ENCODE measurements at regions not wholly inside any gene's neighbourhood (a gene's known extent, or its start where the extent isn't known, plus 50 kb on each side); places are given as distances from the start of the nearest gene placed in this dataset.
"Not testable (repeated sequence)": the region's sequence is repeated elsewhere in the genome, so short reads cannot be mapped to it uniquely, and the experiment has no call there.

DNA sequence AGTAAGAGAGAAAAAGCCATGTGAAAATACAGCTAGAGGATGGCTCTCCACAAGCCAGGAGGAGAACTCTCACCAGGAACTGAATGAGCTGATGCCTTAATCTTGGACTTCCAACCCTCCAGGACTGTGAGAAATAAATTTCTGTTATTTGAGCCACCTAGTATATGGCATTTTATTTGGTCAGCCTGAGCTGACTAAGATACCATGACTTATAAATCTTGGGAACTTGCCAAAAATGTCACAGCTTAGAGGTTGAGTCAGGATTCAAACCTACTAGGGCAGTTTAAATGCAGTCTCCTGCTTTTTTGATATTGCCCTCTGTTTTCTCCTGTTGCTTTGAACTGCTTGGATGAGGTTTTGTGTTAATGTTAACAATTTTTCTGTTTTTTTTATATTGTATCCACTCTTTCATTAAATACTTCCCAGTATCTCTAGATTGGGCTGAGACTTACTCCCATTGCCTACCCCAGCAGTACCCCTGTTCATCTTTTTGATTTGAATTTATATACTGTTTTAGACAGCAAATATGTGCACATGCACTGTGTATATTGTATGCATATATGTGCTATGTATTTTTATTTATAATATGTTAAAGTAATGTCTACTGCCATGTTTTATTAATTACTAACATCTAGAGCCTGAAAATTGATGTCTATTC lies 1223.2 kb downstream of the OTOL1 start:
- no peak for DNase-seq (ENCODE audit: low read depth in 2 of 2)

DNA sequence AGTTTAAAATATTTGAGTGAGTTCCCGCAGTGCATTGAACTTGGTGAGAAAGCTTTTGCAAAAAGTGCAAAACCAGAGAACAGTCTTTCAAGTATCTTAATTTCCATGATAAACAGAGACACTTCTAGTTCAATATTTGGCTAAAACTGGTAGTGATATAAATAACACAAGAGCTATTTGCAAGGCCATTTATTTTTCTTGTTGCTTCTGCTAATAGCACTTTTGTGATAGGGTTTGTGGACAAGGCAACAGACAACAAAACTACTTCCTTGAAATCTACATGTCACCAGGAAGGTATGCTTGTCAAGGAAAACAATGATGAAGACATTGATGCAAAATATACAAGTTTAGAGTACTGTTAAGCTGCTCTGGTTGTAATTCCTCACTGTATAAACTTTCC lies 1225.1 kb downstream of the OTOL1 start:
- no peak for DNase-seq (ENCODE audit: low read depth in 2 of 2)

DNA sequence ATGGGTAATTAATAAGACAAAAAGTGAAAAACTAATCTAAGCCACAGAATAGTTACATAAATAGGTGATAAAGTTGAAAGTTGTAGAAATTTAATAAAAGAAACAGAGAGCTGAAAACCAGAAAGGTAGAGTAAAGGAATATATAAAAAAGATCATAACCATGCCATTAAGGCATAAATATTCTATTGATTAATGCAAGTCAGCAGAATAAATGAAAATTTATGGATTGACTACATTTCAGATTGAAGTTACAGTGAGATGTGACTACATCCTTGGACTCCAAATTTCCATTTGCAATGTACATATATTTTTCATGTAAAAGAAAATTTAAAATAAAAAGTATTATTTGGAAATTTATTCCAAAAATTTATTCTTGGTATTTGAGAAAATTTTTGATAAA lies 1225.7 kb downstream of the OTOL1 start:
- no peak for DNase-seq (ENCODE audit: low read depth in 2 of 2)

DNA sequence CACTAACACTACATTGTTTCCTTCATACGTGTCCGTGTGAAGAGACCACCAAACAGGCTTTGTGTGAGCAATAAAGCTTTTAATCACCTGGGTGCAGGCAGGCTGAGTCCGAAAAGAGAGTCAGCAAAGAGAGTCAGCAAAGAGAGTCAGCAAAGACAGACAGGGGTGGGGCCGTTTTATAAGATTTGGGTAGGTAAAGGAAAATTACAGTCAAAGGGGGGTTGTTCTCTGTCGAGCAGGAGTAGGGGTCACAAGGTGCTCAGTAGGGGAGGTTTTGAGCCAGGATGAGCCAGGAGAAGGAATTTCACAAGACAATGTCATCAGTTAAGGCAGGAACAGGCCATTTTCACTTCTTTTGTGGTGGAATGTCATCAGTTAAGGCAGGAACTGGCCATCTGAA lies 1226.2 kb downstream of the OTOL1 start:
- DNase-seq (ENCODE audit: low read depth in 2 of 2) = not testable (repeated sequence)

DNA sequence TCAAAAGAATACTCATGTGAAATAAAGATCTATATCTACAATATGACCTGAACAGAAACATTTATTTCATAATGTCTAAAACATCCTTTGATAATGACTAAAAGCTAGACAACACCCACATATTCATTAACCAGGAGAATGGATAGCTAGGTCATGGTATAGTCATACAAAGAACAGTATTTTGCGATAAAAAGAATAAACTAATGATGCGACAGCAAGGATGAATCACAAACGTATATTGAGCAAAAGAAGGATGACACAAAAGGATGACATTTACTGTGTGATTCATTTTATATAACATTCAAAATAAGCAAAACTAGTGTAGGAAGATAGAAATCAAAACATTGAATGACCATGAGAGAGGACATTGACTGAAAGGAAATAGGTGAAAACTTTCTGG lies 1233.1 kb downstream of the OTOL1 start:
- no peak for DNase-seq (ENCODE audit: low read depth in 2 of 2)

DNA sequence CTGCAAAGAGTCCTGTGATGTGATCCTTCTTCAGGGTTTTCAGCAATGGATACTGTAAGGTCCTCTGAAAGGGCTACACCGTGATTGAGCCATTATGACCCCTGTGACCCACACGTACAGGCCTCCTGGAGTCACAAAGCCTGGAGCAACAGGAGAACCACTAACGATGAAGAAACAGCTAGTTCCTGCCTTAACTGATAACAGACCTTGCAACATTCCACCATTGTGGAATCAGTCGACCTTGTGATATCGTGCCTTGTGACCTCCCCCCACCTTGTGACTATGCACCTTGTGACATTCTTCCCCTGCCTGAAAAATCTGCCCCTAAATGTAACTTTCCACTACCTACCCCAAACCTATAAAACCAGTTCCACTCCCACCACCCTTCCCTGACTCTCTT lies 1235.4 kb downstream of the OTOL1 start:
- not testable (repeated sequence) for DNase-seq (ENCODE audit: low read depth in 2 of 2)

DNA sequence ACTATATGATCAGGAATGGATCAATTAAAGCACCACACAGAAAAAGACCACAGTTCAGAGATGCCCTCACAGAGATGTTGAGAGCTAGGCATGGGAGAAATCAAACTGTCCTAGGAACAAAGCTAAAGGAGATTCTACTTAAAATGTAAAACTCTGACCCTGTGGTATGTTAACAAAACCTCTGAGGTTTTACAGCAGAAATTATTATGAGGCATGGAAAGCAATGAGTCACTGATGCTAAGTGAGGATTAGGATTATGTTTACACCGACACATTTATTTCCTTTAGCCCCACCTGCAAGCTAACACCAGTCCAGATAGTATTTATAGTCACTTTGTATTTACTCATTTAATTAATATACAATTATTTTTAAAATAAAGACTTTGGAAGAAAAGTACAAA lies 1242.2 kb downstream of the OTOL1 start:
- DNase-seq (ENCODE audit: low read depth in 2 of 2) = no peak

DNA sequence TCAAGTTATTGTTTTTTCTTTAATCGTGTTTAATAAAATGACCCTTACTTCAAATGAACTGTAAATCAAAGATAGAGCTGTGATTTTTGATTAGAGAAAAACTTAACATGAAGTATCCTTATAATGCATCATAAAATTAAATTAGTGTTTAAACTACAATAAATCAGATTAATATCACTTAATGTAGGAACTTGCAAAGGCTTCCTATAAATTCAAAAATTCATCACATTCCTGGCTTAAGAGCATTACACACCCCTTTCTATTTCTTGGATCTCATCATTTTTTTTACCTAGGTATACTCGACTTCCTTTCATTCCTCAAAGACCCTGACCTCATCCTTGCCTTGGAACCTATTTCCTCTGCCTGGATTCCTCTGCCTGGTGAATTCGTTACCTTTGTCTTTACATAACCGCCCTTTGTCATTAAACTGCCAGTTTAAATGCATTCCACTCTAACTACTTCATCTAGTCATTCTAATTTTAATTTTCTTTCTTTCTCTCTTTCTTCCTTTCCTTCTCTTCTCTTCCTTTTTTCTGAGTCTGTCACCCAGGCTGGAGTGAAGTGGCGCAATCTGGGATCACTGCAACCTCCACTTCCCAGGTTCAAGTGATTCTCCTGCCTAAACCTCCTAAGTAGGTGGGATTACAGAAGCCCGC lies 1244.5 kb downstream of the OTOL1 start:
- no peak for DNase-seq (ENCODE audit: low read depth in 2 of 2)

DNA sequence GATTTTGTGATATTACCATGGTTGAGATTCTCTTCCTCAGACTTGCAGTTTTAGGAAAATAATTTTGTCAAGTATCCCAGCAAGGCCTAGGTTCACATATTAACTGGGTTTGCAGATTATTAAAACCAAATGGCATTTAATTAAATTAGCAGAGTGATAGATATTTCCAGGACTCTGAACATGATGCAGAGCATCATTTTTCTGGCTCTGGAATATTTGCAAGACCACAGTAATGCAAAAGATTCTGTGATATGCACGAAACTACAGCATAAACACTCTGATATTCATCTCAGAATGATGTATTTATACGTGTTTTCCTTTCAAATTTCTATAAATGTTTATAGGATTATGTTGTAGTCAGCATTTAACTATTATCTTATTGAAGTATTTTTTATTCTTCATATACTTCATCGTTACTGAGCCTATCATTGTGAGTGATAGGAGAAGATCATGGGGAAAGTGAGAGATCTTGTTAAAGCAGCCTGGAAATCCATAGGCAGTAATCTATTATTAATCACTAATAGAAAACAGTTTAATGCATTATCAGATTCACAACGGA lies 1245.6 kb downstream of the OTOL1 start:
- no peak for DNase-seq (ENCODE audit: low read depth in 2 of 2)

DNA sequence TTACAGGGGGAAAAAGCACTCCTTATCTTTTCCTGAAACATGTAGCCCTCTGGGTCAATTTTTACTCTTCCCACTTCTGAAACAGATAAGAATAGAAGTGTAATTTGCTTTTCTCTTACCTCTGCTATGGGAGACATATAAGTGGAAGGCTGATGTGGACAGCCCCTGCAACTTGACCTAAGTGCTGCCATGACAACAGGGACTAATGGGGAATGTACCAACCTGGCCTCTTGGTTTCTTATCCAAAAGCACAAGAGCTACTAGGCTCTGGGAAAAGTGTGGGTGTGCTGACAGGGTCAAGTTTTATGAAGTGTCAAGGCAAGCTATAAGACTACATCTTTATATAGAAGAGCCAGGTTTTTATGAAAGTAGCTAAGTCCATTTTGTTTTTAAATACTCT lies 1246.5 kb downstream of the OTOL1 start:
- no peak for DNase-seq (ENCODE audit: low read depth in 2 of 2)

DNA sequence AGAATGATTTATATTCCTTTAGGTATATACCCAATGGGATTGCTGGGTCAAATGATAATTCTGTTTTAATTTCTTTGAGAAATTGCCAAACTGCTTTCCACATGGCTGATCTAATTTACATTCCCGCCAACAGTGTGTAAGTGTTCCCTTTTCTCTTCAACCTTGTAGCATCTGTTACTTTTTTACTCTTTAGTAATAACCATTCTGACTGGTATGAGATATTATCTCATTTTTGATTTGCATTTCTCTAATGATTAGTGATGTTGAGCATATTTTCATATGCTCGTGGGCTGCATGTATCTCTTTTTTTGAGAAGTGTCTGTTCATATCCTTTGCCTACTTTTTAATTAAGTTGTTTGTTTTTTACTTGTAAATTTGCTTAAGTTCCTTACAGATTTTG lies 1264.2 kb downstream of the OTOL1 start:
- no peak for DNase-seq (ENCODE audit: low read depth in 2 of 2)

DNA sequence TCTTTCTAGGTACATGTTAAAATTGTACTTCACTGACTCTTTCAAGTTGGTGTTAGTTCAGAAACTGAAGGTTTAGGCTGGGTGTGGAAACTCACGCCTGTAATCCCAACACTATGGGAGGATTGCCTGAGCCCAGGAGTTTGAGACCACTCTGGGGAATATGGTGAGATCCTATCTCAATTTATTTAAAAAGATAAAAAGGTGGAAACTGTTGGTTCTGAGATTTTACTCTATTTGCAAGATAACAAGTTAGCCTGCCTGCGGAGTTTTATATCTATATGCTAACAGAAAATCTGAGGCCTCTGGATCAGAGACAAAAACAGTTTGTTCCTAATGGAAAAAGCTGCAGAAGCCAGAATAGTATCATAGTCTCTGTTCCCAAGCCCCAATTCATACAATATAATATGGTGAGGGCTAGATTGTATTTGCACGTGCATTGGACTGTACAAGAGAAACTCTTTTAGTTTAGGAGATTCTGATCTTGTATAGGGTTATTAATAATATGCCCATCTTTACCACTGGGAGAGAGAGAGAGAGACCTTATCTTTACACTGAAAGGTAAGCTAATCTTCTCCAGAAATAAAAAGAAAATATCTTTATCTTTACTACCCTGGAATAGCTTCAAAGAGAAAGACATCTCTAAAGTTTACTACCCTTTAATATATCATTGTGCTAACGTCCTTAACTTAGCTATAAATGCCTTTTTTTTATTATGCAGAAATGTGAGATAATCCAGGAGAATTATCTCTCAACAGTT lies 1267.6 kb downstream of the OTOL1 start:
- DNase-seq (ENCODE audit: low read depth in 2 of 2) = no peak

DNA sequence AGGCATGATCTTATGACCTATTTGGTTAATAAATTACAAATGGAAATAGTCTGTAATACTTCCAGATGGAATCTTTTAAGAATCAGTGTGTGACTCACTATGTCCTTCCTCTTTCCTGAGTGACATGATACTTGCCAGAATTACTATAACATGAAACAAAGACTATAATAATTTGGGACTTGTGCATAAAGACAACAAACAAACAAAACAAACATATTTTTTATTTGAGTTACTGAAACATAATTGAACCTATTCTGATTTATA lies 1268.1 kb downstream of the OTOL1 start:
- no peak for DNase-seq (ENCODE audit: low read depth in 2 of 2)

DNA sequence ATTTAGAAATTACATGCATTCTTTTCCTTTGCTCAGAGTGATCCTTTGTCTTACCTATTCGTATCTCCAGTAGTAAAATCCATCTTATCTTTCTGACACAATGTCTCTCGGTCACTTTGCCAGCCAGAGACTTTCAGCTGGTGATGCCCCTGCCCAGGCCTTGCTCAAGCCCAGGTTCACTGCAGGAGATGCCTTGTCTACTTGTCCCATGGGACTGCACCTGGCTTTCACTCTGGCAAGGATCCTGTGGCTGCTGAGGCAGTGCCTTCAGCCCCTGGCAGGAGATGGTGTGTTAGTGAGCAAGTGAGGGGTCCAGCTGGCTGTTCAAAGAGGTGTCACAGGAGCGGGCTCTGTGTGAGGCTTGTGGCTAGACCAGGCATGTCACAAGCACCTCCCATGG lies 1268.9 kb downstream of the OTOL1 start:
- no peak for DNase-seq (ENCODE audit: low read depth in 2 of 2)

DNA sequence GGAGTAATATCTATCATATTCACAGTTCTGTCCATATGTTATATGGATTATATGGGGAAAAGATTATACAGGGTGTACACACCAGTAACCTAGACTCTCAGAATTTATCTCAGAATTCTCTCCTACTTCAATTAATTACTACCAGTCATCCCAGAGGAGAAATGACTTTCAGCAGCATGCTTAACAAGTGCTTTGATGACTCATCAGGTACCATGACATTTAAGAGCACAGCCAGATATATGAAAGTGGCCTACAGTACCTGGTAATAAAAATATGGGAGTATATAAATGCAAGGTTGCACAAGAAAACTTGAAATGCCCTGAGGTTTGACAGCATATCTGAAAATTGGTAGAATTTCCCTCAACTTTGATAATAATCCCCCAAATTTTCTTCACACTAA lies 1273.0 kb downstream of the OTOL1 start:
- DNase-seq (ENCODE audit: low read depth in 2 of 2) = no peak

DNA sequence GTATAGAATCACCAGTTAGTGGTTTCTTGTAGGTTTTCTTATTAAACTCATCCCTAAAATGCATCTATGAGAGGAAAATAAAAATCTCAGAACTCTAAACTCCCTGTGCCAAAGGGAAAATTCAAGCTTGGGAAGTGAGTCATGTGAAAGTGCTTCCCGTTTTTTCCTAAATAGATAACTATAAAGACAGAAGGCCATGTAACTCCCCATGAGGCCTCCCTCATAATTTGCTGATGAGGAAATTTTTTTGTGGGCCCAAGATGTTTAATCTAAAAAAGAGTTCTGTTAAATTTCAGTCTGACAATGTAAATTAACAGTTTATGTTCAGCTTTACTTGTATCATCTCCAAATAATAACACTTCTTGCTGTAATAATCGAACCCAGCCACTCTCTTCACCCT lies 1273.9 kb downstream of the OTOL1 start:
- no peak for DNase-seq (ENCODE audit: low read depth in 2 of 2)

DNA sequence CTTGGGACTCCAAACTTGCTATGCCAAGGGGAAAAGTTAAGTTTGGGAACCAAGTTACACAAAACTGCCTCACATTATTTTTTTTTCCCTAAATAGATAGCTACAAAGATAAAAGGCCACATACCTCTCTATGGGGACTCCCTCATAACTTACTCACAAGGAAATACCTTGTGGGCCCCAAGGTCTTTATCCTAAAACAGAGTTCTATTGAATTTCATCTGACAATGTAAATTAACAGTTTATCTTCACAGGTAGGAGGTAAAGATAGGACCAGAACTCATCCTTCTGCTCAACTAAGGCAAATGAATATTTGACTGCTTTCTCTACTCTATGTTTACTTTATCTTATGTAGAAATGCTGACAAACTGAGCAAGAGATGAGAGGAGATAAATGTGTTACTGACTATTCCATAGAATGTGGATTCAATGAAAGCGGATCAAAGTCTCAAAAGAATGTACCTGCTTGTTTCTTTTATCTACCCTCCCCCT lies 1278.0 kb downstream of the OTOL1 start:
- no peak for DNase-seq (ENCODE audit: low read depth in 2 of 2)

DNA sequence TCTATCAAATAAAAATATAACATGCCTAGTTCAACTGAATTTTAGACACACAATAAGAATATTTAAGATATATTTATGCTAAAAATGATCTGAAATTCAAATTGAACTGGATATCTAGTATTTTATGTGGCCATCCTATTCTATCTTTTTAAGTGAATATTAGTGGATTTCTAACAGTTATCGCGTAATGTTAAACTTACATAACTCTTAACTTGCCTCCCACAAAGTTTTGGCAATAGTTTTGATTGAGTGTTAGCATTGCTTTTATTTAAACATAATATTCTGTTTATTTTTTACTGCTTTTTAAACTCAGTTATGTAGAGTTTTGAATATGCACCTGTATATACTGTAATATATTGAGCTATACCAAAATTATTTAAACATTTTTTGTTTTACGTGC lies 1279.5 kb downstream of the OTOL1 start:
- no peak for DNase-seq (ENCODE audit: low read depth in 2 of 2)

DNA sequence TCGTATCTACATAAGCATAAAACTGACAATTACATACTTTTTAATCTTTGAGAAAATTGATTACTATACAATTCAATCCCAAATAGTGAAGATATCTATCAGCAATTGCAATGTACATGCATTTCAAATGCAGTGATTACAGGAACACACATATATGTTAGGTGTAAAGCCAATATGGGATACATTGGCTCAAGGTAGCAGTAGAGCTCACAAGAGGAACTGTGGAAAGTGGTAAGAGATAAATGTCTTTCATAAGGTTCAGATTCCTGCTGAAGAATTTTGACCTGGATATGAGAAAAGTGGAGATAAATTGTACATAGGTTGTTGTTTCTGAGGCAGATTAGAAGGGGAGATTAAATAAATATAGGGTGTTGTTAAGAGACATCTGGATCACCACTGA lies 1280.5 kb downstream of the OTOL1 start:
- no peak for DNase-seq (ENCODE audit: low read depth in 2 of 2)

DNA sequence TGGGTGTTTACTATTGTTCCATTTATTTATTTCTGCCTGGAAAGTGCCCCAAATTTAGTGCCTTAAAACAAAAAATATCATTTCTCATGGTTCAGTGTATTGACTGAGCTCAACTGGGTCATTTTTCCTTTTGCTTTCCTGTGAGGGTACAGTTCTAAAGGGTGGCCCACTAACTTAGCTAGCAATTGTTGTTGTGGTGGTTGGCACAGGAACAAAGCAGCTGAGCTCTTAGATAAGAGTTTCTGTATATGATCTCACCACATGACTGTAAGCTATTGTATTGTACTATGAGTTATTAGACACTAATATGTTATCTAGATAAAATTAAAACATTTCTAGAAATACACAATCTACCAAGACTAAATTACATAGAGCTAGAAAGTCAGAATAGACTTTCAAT lies 1283.7 kb downstream of the OTOL1 start:
- DNase-seq (ENCODE audit: low read depth in 2 of 2) = no peak

DNA sequence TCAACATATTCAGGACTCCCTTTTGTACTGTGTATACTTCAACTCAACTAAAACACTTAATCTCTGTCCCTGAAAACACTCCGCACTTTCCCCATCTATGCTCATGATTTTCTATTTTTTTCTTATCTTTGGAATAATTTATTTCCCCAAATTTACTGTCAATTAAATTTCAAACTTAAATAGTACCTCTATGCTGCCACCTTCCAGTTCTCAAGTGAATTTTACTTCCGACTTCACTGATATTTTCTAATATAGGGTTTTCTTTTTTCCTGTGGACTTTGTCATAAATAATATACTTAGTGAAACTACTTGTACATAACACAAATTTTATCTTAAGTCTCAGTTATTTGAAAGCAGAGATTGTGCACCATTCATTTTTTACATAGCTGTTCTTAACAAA lies 1303.3 kb downstream of the OTOL1 start:
- DNase-seq (ENCODE audit: low read depth in 2 of 2) = no peak

DNA sequence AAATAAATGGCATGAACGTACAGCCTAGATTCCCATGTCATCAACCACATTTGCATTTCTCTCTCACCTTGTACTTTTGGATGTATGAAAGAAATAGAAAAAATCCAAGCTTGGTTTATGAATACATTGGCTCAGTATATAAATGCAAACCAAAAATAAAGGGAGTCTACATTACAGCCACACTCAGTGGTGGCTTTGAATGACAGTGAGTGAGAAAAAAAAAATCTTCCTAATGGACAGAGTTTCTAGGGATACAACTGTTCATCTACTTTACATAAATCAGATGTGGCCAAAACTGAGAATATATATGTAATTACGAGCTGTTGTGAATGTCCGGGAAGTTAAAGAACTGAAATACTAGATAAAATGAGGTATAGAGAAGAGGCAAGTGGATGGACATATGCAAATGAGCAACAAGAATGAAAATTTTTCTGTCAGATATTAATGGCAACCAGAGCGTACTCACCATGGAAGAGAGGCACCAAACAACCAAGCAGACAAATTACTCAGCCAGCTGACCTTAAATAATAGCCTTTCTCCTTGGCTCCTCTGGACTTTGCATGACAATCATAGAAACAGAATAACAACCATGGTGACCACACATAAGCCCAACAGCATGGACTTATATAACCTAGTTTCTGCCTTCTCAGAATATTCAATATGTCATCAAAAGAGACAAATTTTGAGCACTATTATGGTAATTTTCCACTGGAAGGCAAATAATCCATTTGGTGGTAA lies 1305.8 kb downstream of the OTOL1 start:
- DNase-seq (ENCODE audit: low read depth in 2 of 2) = no peak

Measured in activated CD4-positive, alpha-beta T cell treated with anti-CD3 and anti-CD28 coated beads for 24 hours (primary cell).